ENCODE measurements at regions not wholly inside any gene's neighbourhood (a gene's known extent, or its start where the extent isn't known, plus 50 kb on each side); places are given as distances from the start of the nearest gene placed in this dataset.
"Not testable (repeated sequence)": the region's sequence is repeated elsewhere in the genome, so short reads cannot be mapped to it uniquely, and the experiment has no call there.

GRCh38 chr19:31083105-31083504 lies 266.1 kb downstream of the TSHZ3 start:
- no peak for DNase-seq

DNA sequence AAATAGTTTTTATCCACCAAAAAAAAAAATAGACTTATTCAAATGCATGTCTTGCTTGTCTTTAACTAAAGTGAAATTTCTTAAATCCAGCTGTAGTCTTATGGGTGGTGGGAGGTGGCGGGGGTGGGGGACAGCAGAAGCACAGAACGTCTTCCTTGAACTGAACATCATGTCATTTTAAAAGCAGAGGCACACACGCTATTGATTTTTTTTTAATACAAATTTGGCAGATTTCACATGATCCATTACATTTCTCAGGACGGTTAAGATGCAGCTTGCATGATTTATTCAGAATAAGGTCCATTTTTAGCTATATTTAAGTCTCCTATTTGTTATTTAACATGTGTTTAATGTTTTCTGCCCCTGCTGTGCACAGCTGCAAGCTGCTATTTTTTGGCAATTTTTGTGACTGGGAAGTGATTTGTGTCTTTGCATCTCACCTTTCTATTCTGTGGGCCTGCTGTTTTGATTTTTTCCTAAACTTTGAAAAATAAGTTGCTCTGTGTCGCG lies 274.0 kb downstream of the TSHZ3 start:
- no peak for DNase-seq

GRCh38 chr19:31074199-31075125 lies 274.8 kb downstream of the TSHZ3 start:
- DNase-seq: no peak

GRCh38 chr19:31073485-31074198 lies 275.6 kb downstream of the TSHZ3 start:
- DNase-seq: no peak

- no peak for DNase-seq
These were observed 276.8 kb downstream of the TSHZ3 start for GRCh38 chr19:31072451-31072850.

GRCh38 chr19:31071136-31071855 lies 277.9 kb downstream of the TSHZ3 start:
- DNase-seq: no peak

GRCh38 chr19:31070146-31071065 lies 278.8 kb downstream of the TSHZ3 start:
- no peak for DNase-seq

DNA sequence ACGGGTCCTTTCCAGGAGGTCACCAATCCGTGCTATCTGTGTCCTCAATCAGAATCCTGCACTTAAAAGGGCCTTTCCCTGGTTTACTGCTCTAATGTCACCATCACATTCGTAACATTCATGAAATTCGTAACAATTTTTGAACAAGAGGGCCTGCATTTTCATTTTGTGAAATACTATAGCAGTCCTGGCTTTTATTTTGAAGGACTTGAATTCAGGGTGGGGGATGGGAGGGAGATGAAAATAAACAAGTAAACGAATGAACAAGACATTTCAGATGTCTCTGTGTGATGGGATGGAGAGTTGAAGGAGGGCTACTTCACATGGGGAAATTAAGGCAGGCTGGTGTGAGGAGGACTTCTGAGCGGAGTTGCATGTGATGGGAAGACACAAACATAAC lies 281.0 kb downstream of the TSHZ3 start:
- no peak for DNase-seq

- DNase-seq: no peak
These were observed 282.9 kb downstream of the TSHZ3 start for GRCh38 chr19:31066385-31066784.

DNA sequence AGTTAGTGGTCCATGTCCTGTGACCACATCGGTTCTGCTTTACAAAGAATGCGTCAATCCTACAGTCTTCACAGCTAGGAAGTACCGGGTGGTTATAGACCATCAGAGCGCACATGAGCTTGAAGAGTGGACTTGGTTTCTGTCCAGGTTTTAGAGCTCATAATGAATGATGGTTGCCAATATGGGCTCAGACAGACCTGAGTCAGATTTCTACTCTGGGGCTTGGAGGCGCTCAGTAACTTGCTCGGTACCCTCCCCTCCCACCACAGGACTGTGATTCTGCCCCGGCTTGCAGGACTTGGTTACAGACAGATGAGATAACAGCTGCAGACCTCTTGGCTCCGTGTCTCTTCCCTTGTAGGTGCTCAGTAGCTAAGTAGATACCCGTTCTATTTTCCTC lies 284.7 kb downstream of the TSHZ3 start:
- DNase-seq: peak; percentile 5

DNA sequence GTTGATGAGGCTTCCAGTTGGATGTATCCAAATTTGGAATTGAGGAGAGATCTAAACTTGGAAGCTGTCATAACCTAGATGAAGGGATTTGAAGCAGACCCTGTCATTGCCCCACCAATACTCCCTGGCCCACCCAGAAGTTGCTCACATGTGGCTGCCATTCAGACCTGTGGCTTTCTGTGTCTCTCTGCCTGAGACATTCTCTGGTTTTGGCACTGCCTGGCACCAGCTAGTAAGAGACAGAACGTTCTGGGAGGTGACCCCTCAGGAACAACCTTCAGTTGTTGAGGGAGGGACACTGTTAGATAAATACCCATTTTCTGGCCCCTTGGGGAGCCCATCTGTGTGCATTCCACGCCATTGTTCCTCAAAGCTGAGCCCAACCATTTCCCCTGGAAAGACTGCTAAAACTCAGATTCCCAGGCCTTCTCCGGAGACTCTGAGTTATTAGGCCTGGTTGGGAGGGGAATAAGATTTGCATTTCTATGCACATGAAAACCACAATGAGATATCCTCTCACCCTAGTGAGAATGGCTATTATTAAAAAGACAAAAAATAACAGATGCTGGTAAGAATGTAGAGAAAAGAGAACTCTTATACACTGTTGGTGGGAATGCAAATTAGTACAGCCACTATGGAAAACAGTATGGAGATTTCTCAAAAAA lies 290.4 kb downstream of the TSHZ3 start:
- DNase-seq: no peak

- no peak for DNase-seq
These were observed 291.8 kb downstream of the TSHZ3 start for GRCh38 chr19:31057476-31057875.

DNA sequence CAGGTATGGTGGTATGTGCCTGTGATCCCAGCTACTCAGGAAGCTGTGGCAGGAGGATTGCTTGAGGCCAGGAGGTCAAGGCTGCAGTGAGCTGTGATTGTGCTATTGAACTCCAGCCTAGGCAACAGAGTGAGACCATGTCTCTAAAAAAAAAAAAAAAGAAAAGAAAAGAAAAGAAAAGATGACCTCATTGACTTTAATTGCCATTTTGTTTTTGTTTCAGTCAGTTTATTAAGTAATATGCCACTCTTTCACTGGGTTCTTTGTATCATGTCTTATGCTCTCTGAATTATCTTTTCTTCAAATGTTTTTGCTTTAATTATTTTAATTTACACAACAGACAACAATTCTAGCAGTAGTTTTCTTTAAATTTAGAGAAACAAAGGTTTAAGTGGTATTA lies 293.8 kb downstream of the TSHZ3 start:
- no peak for DNase-seq

GRCh38 chr19:31054430-31054829 lies 294.8 kb downstream of the TSHZ3 start:
- no peak for DNase-seq

DNA sequence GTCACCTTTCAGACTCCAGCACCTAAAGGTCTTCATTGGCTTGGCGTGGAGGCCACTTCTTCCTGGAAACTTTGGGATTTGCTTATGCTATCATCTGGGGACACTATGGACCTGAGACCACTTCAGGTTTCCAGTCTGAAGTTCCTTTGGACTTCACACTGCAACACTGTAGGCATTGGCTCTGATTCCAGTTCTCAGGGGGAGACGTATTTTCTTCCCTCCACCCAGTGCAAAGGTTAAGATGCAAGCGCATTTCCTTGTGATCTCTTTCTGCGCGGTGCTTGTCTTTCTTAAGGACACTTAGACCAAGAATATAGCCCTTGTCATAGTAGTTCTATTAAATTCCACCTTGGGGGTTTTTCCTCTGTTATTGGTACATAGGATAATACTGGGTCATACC lies 299.8 kb downstream of the TSHZ3 start:
- DNase-seq: no peak

- DNase-seq: no peak
These were observed 303.2 kb downstream of the TSHZ3 start for GRCh38 chr19:31046024-31046423.

DNA sequence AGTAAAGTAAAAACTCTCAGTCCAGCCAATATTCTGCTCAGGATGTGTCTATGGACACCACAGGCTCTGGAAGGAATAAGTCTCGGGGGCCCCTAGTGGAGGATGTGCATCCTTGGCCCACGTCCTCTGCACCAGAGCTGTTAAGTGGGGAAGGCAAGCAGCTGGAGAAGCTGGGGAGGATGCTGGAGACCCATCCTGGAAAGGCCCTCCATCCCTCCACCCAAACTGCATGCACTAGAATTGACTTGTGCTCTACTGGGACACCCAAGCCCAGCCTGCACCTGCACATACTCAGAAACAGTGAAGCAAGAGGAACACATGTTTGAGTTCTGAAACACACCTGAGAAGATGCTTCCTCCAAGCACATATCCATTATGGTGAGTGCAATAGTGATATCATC lies 307.8 kb downstream of the TSHZ3 start:
- DNase-seq: no peak

DNA sequence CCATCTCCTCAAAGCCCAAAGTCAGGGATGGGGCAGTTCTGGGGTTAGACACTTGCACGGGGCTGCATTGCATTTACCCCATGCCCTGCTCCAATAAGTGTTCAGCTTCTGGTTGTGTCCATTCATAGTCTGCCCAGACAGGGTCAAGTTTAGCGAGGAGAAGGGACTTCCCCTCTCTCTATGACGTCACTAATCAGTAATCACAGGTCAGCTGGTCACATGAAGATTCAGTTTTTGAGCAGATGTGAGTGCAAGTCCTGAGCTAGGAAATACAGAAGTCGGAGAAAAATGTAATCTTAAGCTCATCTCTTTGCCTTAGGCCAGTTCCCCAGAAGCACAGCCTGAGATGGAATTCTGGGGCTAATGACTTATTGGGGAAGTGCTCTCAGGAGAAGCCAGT lies 310.1 kb downstream of the TSHZ3 start:
- DNase-seq: no peak

DNA sequence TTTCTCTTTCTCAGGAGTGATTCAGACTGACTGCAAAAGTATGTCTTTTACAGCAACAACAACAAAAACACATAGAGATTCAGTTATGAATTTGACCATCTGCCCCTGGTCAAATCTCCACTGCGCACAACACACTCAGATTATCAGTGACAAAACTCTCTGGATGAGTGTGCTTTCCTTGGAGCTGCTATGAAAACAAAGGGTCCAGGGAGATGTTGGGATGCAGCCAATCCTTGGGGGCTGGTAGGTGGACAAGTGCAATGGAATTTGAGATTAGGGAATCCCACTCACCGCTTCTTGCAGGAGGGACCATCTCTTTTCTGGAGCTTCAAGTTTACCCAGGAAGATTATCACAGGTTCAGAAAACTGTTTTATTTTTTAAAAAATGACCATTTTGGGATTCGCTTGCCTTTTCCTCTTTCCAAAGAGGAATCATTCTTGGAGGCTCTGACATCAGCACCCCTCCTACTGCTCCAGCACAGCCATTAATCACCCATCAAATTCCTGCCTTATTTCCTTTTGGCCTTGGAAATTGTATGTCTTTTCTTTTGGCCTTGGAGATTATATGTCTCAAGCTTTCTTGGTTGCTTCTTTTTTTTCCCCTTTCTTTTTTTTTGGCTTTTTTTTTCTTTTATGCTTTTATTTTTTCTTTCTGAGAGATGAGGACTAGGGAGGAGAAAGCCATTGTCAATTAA lies 311.8 kb downstream of the TSHZ3 start:
- no peak for DNase-seq

- DNase-seq: not testable (repeated sequence)
These were observed 317.8 kb downstream of the TSHZ3 start for GRCh38 chr19:31031455-31031854.

- no peak for DNase-seq
These were observed 326.2 kb downstream of the TSHZ3 start for GRCh38 chr19:31023038-31023437.

Data from NCI-H446 treated with DMSO at 0.1 percent for 48 hours (cell line).